ENCODE measurements at regions not wholly inside any gene's neighbourhood (a gene's known extent, or its start where the extent isn't known, plus 50 kb on each side); places are given as distances from the start of the nearest gene placed in this dataset.

DNA sequence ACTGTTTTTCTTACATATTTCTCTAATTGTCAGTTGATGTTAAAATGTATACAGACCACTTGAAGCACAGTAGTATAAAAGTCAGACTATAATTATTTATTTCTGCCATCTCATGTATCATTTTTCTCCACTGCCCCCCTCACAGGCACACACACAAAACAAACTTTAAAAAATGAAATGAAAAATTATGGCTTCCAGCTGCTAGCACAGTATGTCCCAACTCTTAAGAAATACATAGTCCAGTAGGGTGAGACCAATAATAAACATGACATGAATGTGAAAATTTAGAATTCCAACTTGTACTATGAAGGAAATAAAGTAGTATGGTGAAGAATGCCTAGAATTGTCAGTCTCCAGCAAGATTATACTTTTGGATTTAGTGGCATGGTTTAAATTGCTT is 1247.9 kb downstream of the JRKL start:
- ATAC-seq (no peak), FAIRE-seq (no peak), DNase-seq (ENCODE audit: low read depth in 1 of 2, low spot score in 1 of 2) (no peak)
- Histone ChIP-seq H3K4me1 (no peaks in the 10 kb centered on the region), H3K4me2 (no peak overlapping the region), H3K27ac (no peak overlapping the region), H3K4me3 (no peak overlapping the region), H3K9me3 (no peaks in the 10 kb centered on the region)
- ChIA-PET CTCF (no interaction called here), POLR2A (no interaction called here)
- TF ChIP-seq FOXS1 (CRISPR knock-in tag; IDR thresholded peaks at IDR 0.05): no peak
- TF ChIP-seq RNF2 (IDR thresholded peaks at IDR 0.05; ENCODE audit: borderline replicate concordance, low read depth): no peak
- TF ChIP-seq ZNF302 (CRISPR knock-in tag; IDR thresholded peaks at IDR 0.05): no peak
- no peak for TF ChIP-seq TFCP2L1 (CRISPR knock-in tag; IDR thresholded peaks at IDR 0.05)
- no peak for TF ChIP-seq RFX5 (IDR thresholded peaks at IDR 0.05)
- no peak for TF ChIP-seq POLR2AphosphoS2 (conservative IDR thresholded peaks at IDR 0.05; ENCODE audit: low read length)
- no peak for TF ChIP-seq HEYL (CRISPR knock-in tag; IDR thresholded peaks at IDR 0.05)
- TF ChIP-seq SREBF2 (IDR thresholded peaks at IDR 0.05): no peak
- no peak for TF ChIP-seq EHMT2 (IDR thresholded peaks at IDR 0.05; ENCODE audit: low read depth)
- no peak for TF ChIP-seq SMC3 (IDR thresholded peaks at IDR 0.05)
- no peak for TF ChIP-seq KDM1A (IDR thresholded peaks at IDR 0.05; ENCODE audit: low read depth)
- TF ChIP-seq TP53 (CRISPR knock-in tag; IDR thresholded peaks at IDR 0.05): no peak
- TF ChIP-seq, protein P1, sequence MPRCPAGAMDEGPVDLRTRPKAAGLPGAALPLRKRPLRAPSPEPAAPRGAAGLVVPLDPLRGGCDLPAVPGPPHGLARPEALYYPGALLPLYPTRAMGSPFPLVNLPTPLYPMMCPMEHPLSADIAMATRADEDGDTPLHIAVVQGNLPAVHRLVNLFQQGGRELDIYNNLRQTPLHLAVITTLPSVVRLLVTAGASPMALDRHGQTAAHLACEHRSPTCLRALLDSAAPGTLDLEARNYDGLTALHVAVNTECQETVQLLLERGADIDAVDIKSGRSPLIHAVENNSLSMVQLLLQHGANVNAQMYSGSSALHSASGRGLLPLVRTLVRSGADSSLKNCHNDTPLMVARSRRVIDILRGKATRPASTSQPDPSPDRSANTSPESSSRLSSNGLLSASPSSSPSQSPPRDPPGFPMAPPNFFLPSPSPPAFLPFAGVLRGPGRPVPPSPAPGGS (IDR thresholded peaks at IDR 0.05): no peak
- no peak for TF ChIP-seq EP300 (IDR thresholded peaks at IDR 0.05)
- no peak for TF ChIP-seq RARB (CRISPR knock-in tag; IDR thresholded peaks at IDR 0.05)
- no peak for TF ChIP-seq POLR2A (IDR thresholded peaks at IDR 0.05; ENCODE audit: low read length)
- no peak for TF ChIP-seq CEBPB (IDR thresholded peaks at IDR 0.05)
- TF ChIP-seq CBX2 (IDR thresholded peaks at IDR 0.05; ENCODE audit: borderline replicate concordance, low read depth): no peak
- no peak for TF ChIP-seq NFE2L2 (conservative IDR thresholded peaks at IDR 0.05; ENCODE audit: low read length)

DNA sequence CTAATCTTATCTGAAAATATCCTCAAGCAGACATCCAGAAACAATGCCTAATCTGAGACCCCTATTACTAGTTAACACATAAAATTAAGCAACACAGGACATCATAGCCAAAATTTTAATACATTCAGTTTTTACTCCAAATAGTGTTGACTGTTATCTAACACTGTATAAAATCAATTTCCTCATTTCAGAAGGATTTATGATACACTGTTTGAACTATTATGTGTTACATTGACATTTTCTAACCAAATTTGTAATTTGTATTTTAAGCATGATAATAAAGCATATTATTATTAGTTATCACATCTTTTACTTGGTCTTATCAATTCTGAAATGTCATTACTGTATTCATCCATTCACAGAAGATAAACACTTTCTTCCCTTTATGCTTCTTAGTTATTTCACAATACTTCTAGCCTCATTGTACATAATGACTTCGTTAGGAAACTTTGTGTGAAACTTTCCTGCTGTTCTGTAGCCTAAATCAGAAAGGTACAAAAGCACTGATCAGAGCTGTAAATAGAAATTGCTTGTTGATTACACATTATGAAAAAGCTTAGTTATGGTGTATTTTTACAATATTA is 1248.9 kb downstream of the JRKL start:
- ATAC-seq (no peak), FAIRE-seq (no peak), DNase-seq (ENCODE audit: low read depth in 1 of 2, low spot score in 1 of 2) (no peak)
- CTCF ChIA-PET: no interaction called here
- no peak overlapping the region for H3K27ac ChIP-seq
- no peak overlapping the region for H3K4me3 ChIP-seq
- TF ChIP-seq, protein P2, sequence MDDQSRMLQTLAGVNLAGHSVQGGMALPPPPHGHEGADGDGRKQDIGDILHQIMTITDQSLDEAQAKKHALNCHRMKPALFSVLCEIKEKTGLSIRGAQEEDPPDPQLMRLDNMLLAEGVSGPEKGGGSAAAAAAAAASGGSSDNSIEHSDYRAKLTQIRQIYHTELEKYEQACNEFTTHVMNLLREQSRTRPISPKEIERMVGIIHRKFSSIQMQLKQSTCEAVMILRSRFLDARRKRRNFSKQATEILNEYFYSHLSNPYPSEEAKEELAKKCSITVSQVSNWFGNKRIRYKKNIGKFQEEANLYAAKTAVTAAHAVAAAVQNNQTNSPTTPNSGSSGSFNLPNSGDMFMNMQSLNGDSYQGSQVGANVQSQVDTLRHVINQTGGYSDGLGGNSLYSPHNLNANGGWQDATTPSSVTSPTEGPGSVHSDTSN (IDR thresholded peaks at IDR 0.05): no peak
- WGBS (ENCODE audit: missing lambda C conversion rate): 0% methylated on average over 1 of the region's 1 CpG
- POLR2A ChIA-PET: no interaction called here
- no peaks in the 10 kb centered on the region for H3K9me3 ChIP-seq
- H3K4me2 ChIP-seq: no peak overlapping the region
- H3K4me1 ChIP-seq: no peaks in the 10 kb centered on the region

DNA sequence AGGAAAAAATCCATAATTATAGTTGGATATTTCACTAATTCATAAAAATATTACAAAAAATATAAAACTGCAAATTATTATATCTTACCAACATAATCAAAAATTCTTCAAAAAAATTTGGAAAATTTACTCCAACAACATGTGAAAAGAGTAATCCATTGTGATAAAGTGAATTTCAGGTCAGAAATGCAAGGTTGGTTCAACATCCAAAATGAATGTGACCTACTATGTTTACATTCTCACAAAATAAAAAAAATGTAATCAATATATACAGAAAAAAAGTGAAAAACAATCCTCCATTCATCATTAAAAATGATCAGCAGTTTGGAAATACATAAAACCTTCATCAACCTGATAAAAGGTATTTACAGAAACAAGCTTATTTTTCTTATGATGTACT is 1252.2 kb downstream of the JRKL start:
- DNase-seq (ENCODE audit: low read depth in 1 of 2, low spot score in 1 of 2) (no peak), ATAC-seq (no peak), FAIRE-seq (no peak)
- H3K4me3 ChIP-seq: no peak overlapping the region
- H3K4me2 ChIP-seq: no peak overlapping the region
- no peaks in the 10 kb centered on the region for H3K9me3 ChIP-seq
- H3K4me1 ChIP-seq: no peaks in the 10 kb centered on the region
- TF ChIP-seq, protein P2 (IDR thresholded peaks at IDR 0.05): no peak
- TF ChIP-seq ESRRA (IDR thresholded peaks at IDR 0.05; ENCODE audit: borderline replicate concordance, low read length) (no peak), KDM1A (IDR thresholded peaks at IDR 0.05; ENCODE audit: low read depth) (no peak)
- H3K27ac ChIP-seq: no peak overlapping the region
- POLR2A ChIA-PET: no interaction called here
- CTCF ChIA-PET: no interaction called here

All from A549 (cell line).